Astrocyte of the cerebellum (primary cell): ENCODE measurements at regions not wholly inside any gene's neighbourhood (a gene's known extent, or its start where the extent isn't known, plus 50 kb on each side); places are given as distances from the start of the nearest gene placed in this dataset.

Experiments used
- DNase-seq: peaks from one replicate; pipeline ENCODE4 v3.0.0-alpha.2; 2011; ENCODE audit warnings: low read depth
- H3K4me3 ChIP-seq: 2 replicates; pipeline ENCODE4 v1.5.1; 2011; ENCODE audit warnings: mild to moderate bottlenecking, low read depth, low read length, moderate library complexity
- in situ Hi-C: cut with HindIII; loops from 2 replicates; pipeline ENCODE4 v1.10.0; 2017; ENCODE audit warnings: low sequenced_read_pairs
- TF ChIP-seq, protein P1 (sequence below): IDR thresholded peaks from 2 replicates; pipeline ENCODE4 v1.5.1; 2012; ENCODE audit warnings: low read length, low read depth, moderate library complexity, mild to moderate bottlenecking; ENCODE audit errors: missing control alignments

DNA sequence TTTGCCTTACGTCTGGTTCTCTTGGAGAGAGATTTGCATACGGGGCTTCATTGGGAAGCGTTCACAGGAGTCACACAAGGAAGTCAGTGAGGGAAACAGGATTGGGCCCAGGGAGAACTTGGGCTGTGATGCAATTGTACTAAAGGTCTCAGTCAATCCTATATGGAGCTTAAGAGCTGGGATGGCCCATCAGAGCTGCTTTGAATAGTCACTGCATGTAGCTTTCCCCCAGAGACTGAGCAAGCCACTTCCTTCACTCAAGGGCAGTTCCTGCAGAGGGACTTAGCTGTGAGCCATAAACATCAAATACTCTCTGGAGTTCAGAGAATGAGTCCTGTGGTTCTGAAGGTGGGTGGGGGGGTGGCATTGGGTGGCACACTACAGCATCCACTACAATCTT, 605.4 kb downstream of the MED13L start:
- no peak overlapping the region for H3K4me3 ChIP-seq
- in situ Hi-C loops = no loop called here
- DNase-seq = no peak
- TF ChIP-seq, protein P1, sequence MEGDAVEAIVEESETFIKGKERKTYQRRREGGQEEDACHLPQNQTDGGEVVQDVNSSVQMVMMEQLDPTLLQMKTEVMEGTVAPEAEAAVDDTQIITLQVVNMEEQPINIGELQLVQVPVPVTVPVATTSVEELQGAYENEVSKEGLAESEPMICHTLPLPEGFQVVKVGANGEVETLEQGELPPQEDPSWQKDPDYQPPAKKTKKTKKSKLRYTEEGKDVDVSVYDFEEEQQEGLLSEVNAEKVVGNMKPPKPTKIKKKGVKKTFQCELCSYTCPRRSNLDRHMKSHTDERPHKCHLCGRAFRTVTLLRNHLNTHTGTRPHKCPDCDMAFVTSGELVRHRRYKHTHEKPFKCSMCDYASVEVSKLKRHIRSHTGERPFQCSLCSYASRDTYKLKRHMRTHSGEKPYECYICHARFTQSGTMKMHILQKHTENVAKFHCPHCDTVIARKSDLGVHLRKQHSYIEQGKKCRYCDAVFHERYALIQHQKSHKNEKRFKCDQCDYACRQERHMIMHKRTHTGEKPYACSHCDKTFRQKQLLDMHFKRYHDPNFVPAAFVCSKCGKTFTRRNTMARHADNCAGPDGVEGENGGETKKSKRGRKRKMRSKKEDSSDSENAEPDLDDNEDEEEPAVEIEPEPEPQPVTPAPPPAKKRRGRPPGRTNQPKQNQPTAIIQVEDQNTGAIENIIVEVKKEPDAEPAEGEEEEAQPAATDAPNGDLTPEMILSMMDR = no peak

DNA sequence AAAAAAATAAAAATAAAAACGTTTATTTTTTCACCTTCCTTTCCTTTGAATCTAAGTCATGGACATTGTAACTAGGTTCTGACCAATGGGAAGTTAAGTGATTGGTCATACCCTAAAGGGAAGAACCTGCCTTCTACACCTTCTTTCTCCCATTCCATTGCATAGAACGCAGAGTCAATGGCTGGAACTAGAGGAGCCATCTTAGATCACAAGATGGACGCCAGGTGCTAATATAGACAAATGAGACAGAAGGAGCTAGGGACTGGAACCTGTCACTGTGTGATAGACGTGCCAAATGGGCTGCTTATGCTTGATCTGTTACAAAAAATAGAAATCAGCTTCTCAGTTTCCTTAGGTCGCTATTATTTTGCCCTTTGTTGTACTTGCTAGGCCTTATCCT, 606.6 kb downstream of the MED13L start:
- TF ChIP-seq, protein P1 = no peak
- DNase-seq = no peak
- in situ Hi-C loops = no loop called here
- H3K4me3 ChIP-seq = no peak overlapping the region

DNA sequence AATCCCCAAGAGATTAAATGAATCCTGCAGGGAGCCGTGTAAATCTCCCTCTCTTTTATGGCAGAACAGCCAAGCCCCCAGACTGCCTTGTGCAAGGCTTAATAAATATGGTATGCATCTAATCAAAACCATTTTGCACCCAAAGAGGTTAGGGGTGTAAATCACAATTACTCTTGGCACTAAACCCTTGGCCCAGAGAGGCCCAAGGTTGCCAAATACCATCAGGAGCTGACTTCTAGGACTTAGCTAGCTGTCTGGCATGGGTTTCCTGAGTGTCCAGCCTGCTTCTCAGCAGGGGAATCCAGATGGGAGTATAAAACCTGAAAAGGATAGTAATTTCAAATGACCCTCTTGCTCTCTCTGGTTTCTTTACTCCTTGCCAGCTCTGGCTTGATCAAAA, 610.4 kb downstream of the MED13L start:
- TF ChIP-seq, protein P1 = no peak
- in situ Hi-C loops = no loop called here
- H3K4me3 ChIP-seq = no peak overlapping the region
- DNase-seq = no peak

DNA sequence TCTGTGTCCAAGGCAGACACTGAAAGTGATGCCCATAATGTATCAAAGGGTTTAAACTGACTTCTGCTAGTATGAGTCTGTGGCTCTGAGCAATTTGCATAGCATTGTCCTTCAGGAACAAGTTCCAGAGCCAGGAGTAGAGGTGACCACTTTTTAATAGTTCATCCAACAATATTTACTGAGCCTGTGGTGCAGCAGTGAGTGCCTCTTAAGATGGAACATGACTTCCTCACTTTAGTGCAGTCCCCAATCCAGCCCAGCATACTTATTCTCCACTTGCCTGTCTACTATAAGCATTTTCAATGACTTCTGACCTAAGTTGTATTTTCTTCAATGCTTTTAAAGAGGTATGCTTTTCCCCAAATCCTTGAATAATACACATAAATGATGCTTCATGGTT, 611.3 kb downstream of the MED13L start:
- TF ChIP-seq, protein P1 = no peak
- in situ Hi-C loops = no loop called here
- H3K4me3 ChIP-seq = no peak overlapping the region
- no peak for DNase-seq

DNA sequence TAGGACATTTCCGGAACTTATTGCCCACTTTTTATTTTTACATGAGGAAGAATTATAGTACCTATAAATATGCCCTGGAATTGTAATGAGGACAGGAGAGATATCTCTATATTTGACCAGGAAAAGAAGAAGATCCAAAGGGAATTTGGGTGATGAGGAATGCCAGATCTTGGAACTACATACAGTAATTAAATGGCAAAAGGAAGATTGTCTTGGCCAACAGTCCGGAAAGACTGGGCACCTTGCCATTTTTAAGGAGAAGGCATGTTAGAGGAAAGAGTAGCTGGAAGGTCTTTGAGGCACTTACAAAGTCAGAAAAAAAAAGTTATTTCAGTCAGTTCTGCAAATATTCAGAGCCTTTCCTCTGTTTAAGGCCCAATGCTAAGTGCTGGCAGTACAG, 616.4 kb downstream of the MED13L start:
- in situ Hi-C loops = no loop called here
- no peak overlapping the region for H3K4me3 ChIP-seq
- peak; percentile 6 for DNase-seq
- TF ChIP-seq, protein P1 = no peak

DNA sequence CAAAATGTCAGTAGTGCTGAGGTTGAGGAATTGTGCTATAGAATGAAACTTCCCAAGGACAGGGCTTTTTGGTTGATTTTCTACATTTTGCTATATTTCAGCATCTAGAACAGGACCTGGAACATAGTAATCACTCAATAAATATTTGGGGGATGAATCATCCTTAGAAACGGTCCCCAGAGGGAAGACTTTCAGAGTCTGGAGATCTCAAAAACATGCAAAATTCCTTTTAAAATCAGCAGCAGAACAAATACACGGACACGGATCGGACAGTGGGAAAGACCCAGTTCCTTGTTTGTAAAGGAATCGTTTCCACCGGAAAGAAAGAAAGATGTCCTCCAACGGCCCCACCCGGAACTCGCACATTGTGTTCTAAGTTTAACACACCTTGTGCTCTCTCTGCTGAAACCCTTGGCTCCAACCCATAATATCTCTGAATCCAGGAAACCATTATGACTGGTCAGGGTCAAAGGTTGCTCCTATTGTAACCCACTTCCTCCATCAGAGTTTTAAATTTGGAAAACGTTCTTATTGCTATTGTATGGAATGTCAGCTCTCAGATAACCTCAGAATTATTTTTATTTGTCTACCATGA, 617.2 kb downstream of the MED13L start:
- in situ Hi-C loops = no loop called here
- TF ChIP-seq, protein P1 = no peak
- no peak overlapping the region for H3K4me3 ChIP-seq
- DNase-seq = no peak

DNA sequence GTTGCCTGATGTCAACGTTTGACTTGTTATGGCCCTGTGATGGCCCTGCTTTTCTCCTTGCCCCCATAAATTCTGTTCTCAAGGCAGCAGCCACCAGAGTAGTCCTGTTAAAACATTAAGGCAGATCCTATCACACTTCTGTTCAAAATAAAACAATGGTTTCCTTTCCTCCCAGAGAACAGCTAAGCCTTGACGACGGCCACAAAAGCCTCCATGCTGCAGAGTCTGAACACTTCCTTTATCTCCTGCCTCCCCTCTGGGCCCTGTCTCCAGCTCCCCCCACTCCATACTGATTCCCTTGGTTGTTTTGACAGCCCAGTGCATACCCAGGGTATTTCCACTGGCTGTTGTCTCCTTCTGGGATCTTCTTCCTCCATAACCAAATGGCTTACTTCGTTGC, 618.1 kb downstream of the MED13L start:
- TF ChIP-seq, protein P1 = no peak

More for the DNA sequence above, 618.1 kb downstream of the MED13L start:
- H3K4me3 ChIP-seq = no peak overlapping the region
- in situ Hi-C loops = no loop called here
- no peak for DNase-seq
